Activated CD4-positive, CD25-positive, alpha-beta regulatory T cell (primary cell): ENCODE measurements at regions not wholly inside any gene's neighbourhood (a gene's known extent, or its start where the extent isn't known, plus 50 kb on each side); places are given as distances from the start of the nearest gene placed in this dataset.
"Not testable (repeated sequence)": the region's sequence is repeated elsewhere in the genome, so short reads cannot be mapped to it uniquely, and the experiment has no call there.

ENCODE experiments used
- DNase-seq, 4 experiments: peaks; one replicate each; lab custom pipeline; 2025; lab: John Stamatoyannopoulos, UW

GRCh38 chr2:180695586-180696401, 284.6 kb upstream of the UBE2E3 start:
- no peak for DNase-seq

DNA sequence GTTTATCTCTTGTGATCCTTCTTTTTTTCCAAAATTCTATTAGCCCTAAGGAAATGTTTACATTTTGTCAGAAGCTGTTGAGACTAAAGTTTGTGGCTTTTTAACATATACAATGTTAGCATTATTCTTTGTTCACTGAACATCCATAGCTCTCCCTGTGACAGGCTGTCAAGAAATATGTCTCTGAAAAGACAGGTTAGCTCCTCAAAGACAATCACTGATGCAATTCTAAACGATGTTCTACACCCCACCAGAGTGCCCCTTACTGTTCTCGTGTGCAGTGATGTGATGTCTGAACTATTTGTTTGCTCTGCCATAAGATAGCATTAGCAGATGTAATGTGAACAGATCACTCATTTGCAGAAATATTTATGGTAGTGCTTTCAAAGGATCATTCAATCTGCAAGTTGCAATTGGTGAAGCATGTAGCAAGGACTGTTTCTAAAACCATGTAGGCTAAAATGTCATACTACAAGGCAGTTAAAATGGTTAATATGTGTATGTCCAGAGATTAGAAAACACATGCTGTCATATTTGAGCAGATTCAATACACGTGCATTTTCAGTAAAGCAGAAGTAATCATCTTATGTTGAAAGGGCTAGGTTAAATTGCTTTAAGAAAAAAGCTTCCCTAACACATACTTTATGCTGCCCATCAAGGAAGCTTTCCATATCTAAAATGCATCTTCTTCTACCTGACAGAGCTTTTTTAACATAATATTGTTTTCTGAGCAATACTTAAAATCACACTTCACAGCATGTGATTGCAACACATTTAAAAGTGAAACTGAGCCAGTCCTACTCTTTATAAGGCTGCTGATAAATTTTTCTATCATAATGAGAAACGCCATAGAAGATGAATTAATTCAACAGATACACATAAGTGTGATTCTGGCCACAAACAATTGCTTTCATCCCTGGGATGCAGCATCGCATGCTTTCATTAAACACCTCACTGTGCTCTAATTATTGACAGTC, 285.7 kb upstream of the UBE2E3 start:
- DNase-seq = no peak

GRCh38 chr2:180692322-180692721, 288.1 kb upstream of the UBE2E3 start:
- no peak for DNase-seq

GRCh38 chr2:180691855-180692223, 288.6 kb upstream of the UBE2E3 start:
- not testable (repeated sequence) for DNase-seq

GRCh38 chr2:180691186-180691854, 289.1 kb upstream of the UBE2E3 start:
- DNase-seq = not testable (repeated sequence)

DNA sequence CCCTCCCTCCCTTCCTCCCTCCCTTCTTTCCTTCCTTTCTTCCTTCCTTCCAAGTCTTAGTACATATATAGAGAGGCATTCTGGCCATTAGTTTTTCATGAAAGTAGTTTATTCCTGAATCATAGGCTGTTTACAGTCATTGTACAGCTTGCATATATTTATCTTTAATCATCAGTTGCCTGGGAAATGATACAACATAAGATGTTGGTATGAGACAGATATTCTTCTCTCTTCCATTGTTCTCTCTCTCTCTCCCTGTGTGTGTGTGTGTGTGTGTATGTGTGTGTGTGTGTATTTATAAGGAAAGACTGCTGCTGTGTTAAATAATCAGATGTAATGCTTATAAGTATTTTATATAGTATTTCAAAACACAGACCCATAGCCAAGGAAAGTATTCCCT, 289.8 kb upstream of the UBE2E3 start:
- DNase-seq = no peak

- DNase-seq = no peak
Observed at GRCh38 chr2:180682871-180683270, 297.5 kb upstream of the UBE2E3 start.

GRCh38 chr2:180679693-180680092, 300.7 kb upstream of the UBE2E3 start:
- DNase-seq = no peak

GRCh38 chr2:180678625-180678972, 301.8 kb upstream of the UBE2E3 start:
- DNase-seq = no peak

DNA sequence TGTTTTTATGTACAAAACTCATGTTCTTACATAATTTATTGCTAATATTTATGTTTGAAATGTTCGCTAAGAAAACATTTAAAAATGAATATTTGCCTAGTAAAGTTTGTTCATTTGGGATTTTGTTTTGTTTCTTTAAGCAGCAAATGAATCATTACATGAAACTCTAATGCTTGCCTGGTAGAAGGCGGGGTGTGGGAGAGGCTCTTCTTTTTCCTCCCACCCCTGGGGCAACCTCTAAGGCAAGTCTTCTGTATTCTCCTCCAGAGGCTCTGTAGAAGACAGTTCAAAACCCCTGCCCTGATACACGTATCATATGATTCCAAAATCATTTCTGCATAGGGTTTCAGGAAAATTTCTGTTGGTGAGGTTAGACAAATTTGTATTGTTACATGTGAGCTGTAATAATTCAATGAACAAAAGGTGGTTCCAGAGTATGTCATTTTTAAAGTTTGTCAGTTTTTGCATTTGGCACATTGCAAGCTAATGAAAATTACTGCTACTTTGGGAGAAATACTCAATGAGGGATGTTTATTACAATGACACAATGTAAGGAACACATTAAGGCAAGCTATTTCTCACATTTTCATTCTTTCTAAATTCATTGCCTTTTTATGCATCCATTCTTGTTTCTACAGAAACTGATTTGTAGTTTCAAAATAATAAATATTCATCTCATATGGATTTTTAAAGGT, 302.3 kb upstream of the UBE2E3 start:
- DNase-seq = no peak

GRCh38 chr2:180677200-180677599, 303.2 kb upstream of the UBE2E3 start:
- DNase-seq = no peak

DNA sequence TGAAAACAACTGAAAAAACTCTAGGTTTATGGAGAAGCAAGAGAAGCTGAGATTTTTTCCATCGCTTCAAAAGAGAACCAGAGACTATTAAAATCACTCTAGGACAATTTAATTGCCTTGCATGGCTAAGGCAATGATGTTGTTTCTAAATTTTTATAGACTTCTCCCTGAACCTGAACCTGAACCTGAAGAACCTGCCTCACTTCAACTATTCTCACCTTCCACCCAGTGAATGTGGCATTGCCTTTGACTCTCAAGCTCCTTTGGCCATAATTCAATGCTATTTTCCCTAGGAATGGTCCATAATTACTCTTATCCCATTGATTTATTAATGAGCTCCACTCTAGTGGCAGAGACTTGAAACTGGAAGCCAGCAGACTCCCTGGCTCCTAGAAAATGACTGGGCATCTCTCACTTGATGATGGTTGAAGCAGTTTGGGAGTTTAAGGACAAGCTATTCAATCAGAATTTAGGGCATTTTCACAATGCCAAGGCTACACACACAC, 303.8 kb upstream of the UBE2E3 start:
- DNase-seq = no peak

DNA sequence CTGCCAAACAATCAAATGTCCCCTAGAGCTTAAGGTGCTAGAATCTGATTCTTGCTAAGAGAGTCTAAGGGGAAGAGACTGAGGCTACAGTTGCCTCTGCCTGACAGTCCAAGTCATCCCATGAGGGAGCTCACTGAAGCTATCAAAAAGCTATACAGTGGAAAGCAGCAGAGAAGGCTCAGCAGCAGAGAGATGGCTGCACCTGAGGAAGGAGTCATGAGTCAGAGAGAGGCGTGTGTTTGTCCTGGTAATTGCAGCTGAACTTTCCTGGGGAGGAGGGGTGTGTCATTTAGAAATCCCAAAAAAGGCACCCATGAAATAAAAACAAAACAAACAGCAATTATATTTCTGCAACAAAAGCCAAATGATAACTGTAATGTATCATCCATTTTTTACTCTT, 305.2 kb upstream of the UBE2E3 start:
- no peak for DNase-seq

DNA sequence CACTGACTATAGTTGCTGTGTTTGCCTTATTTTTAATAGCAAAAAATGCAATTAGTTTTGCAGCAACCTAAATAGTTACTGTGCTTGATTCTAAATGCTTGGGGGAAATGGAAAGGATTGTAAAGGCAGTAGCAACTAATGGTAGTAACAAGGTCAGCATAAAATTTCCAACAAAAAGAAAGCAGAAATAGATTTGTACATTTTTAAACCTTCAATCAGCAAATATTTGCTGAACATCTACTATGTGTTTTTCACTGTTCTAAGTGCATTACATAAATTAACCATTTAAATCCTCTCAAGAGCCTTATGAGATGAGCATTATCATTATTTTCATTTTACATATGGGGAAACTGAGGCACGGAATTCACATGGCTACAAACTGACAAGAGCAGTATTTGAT, 308.0 kb upstream of the UBE2E3 start:
- no peak for DNase-seq

- DNase-seq = no peak
Observed at GRCh38 chr2:180670302-180671003, 310.0 kb upstream of the UBE2E3 start.

DNA sequence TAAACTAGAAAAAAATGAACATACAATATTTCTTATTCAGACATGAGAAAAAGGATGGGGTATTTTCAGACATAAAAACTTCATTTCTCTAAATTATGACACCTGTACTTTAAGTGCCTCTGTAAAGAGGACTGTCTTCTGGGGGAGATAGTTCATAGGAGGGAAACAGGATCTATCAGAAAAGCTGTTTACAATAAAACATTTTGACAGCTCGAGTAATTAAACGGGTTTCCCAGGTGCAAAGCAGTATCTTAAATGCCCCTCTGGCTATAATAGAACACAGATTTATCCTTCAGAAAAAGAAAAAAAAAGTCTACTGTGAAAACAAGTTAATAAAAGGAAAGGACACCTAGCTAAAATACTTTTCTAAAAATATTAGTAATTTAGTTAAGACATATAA, 311.4 kb upstream of the UBE2E3 start:
- no peak for DNase-seq

DNA sequence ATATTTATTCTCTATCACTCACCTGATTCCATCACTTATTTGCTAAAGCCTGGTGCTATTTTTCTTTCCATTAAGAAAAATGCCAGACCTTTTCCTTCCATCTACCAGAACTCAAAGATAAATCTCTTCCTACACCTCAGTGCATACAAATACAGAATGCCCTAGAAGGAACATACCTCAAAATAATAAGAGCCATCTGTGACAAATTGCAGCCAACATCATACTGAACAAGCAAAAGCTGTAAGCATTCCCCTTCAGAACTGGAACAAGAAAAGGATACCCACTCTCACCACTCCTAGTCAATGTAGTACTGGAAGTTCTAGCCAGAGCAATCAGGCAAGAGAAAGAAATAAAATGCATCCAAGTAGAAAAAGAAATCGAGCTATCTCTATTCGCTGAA, 315.9 kb upstream of the UBE2E3 start:
- no peak for DNase-seq

DNA sequence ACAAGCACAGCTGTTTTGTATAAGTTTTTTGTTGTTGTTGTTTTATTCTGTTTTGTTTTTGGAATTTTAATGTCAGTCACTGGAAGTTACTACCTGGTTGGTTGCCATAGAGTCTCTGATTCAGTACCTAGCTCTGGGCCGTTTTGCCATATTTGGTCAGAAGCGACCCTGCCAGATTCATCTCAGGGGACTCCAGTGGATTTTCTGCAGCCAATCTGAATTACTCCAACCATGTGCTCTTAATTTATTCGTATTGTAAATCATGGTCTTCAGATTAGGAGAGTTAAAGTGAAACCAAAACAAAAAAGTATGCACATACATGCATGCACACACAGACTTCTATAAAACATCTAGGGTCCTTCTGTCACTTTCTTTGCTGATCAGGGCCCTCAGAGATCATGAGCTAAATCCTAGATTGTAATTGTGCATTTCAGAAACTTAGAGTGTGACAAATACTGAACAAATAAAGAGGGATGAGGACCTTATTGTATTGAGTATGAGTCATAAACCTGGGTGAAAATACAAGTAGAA, 317.4 kb upstream of the UBE2E3 start:
- no peak for DNase-seq

- DNase-seq = no peak
Observed at GRCh38 chr2:180662521-180662920, 317.9 kb upstream of the UBE2E3 start.

GRCh38 chr2:180661686-180662030, 318.7 kb upstream of the UBE2E3 start:
- DNase-seq = no peak
